KMS-11 (cell line): ENCODE measurements at regions not wholly inside any gene's neighbourhood (a gene's known extent, or its start where the extent isn't known, plus 50 kb on each side); places are given as distances from the start of the nearest gene placed in this dataset.

Experiments
- H2AFZ ChIP-seq: fragments of 200-600 bp; sonication (generic); 2 replicates; pipeline ENCODE4 v1.6.1; 2016; ENCODE audit warnings: antibody characterized with exemption, mixed run types, low read depth
- H3K27ac ChIP-seq: fragments of 200-600 bp; sonication (generic); 2 replicates; pipeline ENCODE4 v1.6.1; 2016; ENCODE audit warnings: mild to moderate bottlenecking, mixed run types
- H3K27me3 ChIP-seq: fragments of 200-600 bp; sonication (generic); 2 replicates; pipeline ENCODE4 v1.6.1; 2017; ENCODE audit warnings: mild to moderate bottlenecking, low read depth, mixed run types, moderate library complexity; ENCODE audit not compliant: insufficient read depth
- H3K36me3 ChIP-seq: fragments of 200-600 bp; sonication (generic); 2 replicates; pipeline ENCODE4 v1.6.1; 2017; ENCODE audit warnings: mild to moderate bottlenecking, mixed run types; ENCODE audit not compliant: insufficient read depth
- H3K4me1 ChIP-seq: fragments of 200-600 bp; sonication (generic); 2 replicates; pipeline ENCODE4 v1.6.1; 2016; ENCODE audit warnings: mild to moderate bottlenecking, low read depth, mixed run types; ENCODE audit not compliant: poor library complexity, severe bottlenecking
- H3K4me2 ChIP-seq: fragments of 200-600 bp; sonication (generic); 2 replicates; pipeline ENCODE4 v1.7.0; 2016; ENCODE audit warnings: mild to moderate bottlenecking, mixed run types
- H3K4me3 ChIP-seq: fragments of 200-600 bp; sonication (generic); IDR thresholded peaks from 2 replicates; pipeline ENCODE4 v1.6.1; 2017; ENCODE audit warnings: low read depth, low read length, mixed read lengths; ENCODE audit not compliant: insufficient read depth
- H3K79me2 ChIP-seq: fragments of 200-600 bp; sonication (generic); 2 replicates; pipeline ENCODE4 v1.6.1; 2016; ENCODE audit warnings: low read depth, mixed run types; ENCODE audit not compliant: insufficient read depth
- H3K9ac ChIP-seq: fragments of 200-600 bp; sonication (generic); 2 replicates; pipeline ENCODE4 v1.6.1; 2016; ENCODE audit warnings: mild to moderate bottlenecking, mixed run types
- H4K20me1 ChIP-seq: fragments of 200-600 bp; sonication (generic); 2 replicates; pipeline ENCODE4 v1.6.1; 2016; ENCODE audit warnings: mild to moderate bottlenecking, mixed run types; ENCODE audit not compliant: insufficient read depth
- CTCF ChIP-seq: fragments of 200-600 bp; sonication (generic); conservative IDR thresholded peaks from 2 replicates; pipeline ENCODE4 v1.6.1; 2017; ENCODE audit warnings: low read depth, mild to moderate bottlenecking, antibody characterized with exemption, low read length, moderate library complexity, mixed read lengths

DNA sequence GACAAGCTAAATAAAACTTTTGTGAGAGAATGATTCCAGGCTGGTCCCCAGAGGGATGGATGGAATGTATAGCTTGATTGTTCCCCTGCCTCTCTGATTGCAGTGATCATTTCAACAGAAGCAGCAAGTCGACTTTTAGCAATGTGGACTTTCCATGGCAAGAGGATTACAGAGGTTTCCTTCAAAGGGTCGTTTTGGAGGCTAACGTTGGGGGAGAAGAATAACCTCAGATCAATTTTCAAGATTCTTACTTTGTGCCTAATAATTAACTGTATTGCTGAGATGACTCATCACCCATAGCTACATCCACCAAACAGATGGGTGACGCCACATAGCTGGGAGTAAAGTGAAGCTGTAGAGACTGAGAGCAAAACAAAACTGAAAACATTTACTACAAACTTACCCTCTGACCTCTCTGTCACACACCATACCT, 79.9 kb downstream of the GTPBP8 start:
- H3K79me2 ChIP-seq, result no peaks in the 10 kb centered on the region
- no peak overlapping the region for H3K27ac ChIP-seq
- no peak overlapping the region for H2AFZ ChIP-seq
- no peaks in the 10 kb centered on the region for H4K20me1 ChIP-seq
- H3K4me3 ChIP-seq, result no peak overlapping the region
- no peaks in the 10 kb centered on the region for H3K27me3 ChIP-seq
- no peaks in the 10 kb centered on the region for H3K36me3 ChIP-seq
- no peak for TF ChIP-seq CTCF
- no peak overlapping the region for H3K9ac ChIP-seq
- no peaks in the 10 kb centered on the region for H3K4me1 ChIP-seq
- H3K4me2 ChIP-seq, result no peak overlapping the region

DNA sequence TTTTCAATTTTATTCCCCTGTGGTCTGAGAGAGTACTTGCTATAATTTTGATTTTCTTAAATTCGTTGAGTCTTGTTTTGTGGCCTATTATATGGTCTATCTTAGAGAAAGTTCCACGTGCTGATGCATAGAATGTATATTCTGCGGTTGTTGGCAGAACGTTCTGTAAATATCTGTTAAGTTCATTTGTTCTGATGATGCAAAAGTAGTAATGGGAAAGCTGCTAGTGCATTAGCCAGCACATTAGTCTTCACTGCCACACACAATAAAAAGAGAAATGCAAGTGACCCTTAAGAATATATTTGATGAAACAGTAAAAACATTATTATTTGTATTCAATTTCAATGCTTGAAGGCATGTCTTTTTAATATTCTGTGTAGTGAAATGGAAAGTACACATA, 84.8 kb downstream of the GTPBP8 start:
- H3K27me3 ChIP-seq, result no peaks in the 10 kb centered on the region
- H3K9ac ChIP-seq, result no peak overlapping the region
- no peak for TF ChIP-seq CTCF
- H3K4me2 ChIP-seq, result no peak overlapping the region
- no peak overlapping the region for H2AFZ ChIP-seq
- no peak overlapping the region for H3K27ac ChIP-seq
- H3K4me3 ChIP-seq, result no peak overlapping the region
- no peaks in the 10 kb centered on the region for H3K4me1 ChIP-seq
- H4K20me1 ChIP-seq, result no peaks in the 10 kb centered on the region
- H3K79me2 ChIP-seq, result no peaks in the 10 kb centered on the region
- H3K36me3 ChIP-seq, result no peaks in the 10 kb centered on the region

GRCh38 chr3:113079218-113079961, 88.6 kb downstream of the GTPBP8 start:
- H3K4me1 ChIP-seq, result no peaks in the 10 kb centered on the region
- TF ChIP-seq CTCF, result no peak
- H3K9ac ChIP-seq, result no peak overlapping the region
- H3K79me2 ChIP-seq, result no peaks in the 10 kb centered on the region
- H3K36me3 ChIP-seq, result no peaks in the 10 kb centered on the region
- H4K20me1 ChIP-seq, result no peaks in the 10 kb centered on the region
- no peak overlapping the region for H3K27ac ChIP-seq
- no peak overlapping the region for H3K4me2 ChIP-seq
- H2AFZ ChIP-seq, result no peak overlapping the region
- no peaks in the 10 kb centered on the region for H3K27me3 ChIP-seq
- no peak overlapping the region for H3K4me3 ChIP-seq

- H3K4me3 ChIP-seq, result no peak overlapping the region
- H3K27ac ChIP-seq, result no peak overlapping the region
- no peaks in the 10 kb centered on the region for H3K79me2 ChIP-seq
- no peaks in the 10 kb centered on the region for H3K36me3 ChIP-seq
- H4K20me1 ChIP-seq, result no peaks in the 10 kb centered on the region
- TF ChIP-seq CTCF, result no peak
- no peak overlapping the region for H3K9ac ChIP-seq
- no peaks in the 10 kb centered on the region for H3K27me3 ChIP-seq
- H2AFZ ChIP-seq, result no peak overlapping the region
- no peaks in the 10 kb centered on the region for H3K4me1 ChIP-seq
- no peak overlapping the region for H3K4me2 ChIP-seq
These were observed 94.0 kb downstream of the GTPBP8 start for GRCh38 chr3:113084777-113085176.
